ENCODE measurements at regions not wholly inside any gene's neighbourhood (a gene's known extent, or its start where the extent isn't known, plus 50 kb on each side); places are given as distances from the start of the nearest gene placed in this dataset.

- TF ChIP-seq CHD1 (IDR thresholded peaks at IDR 0.05; ENCODE audit: low read depth, low read length) (no peak), CTCF (conservative IDR thresholded peaks at IDR 0.05; ENCODE audit: low read depth, low read length) (no peak), POLR2A (IDR thresholded peaks at IDR 0.05; ENCODE audit: low read depth, low read length) (no peak), RCOR1 (IDR thresholded peaks at IDR 0.05; ENCODE audit: insufficient replicate concordance, low read length) (no peak), ELK1 (IDR thresholded peaks at IDR 0.05; ENCODE audit: borderline replicate concordance, low read depth, low read length) (no peak), RFX5 (IDR thresholded peaks at IDR 0.05; ENCODE audit: low read depth, low read length) (no peak), MAZ (IDR thresholded peaks at IDR 0.05; ENCODE audit: borderline replicate concordance, low read depth, low read length) (no peak), MXI1 (IDR thresholded peaks at IDR 0.05; ENCODE audit: borderline replicate concordance, low read depth, low read length) (no peak)
These were observed 269.5 kb upstream of the ATP11B start for GRCh38 chr3:182523836-182524235.
